Inflammatory macrophage treated with lipopolysaccharide for 1 hour (primary cell): ENCODE measurements at regions not wholly inside any gene's neighbourhood (a gene's known extent, or its start where the extent isn't known, plus 50 kb on each side); places are given as distances from the start of the nearest gene placed in this dataset.

ENCODE experiments used
- DNase-seq, 2 donors: peaks; one replicate each; pipeline ENCODE4 v3.0.0-alpha.2; 2020 to 2022

DNA sequence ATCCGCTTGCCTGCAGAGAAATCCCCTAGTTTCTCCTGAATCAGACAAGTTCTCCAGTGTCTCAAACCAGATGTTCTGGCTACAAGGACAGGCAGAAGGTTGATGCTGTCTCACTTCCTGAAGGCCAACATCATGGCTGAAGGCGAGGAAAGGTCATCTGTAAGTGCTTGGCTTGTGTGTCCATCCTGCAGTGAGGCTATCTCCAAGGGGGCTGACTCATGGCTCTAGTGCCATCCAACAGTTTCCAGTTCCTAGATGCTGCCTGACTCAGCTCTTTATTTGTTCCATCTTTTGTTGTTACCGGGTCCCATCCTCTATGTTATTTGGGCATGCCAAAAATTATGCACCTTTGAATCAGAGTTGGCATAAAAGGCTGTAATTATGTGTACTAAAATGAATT, 232.1 kb upstream of the TBX3 start:
- DNase-seq, result no peak

DNA sequence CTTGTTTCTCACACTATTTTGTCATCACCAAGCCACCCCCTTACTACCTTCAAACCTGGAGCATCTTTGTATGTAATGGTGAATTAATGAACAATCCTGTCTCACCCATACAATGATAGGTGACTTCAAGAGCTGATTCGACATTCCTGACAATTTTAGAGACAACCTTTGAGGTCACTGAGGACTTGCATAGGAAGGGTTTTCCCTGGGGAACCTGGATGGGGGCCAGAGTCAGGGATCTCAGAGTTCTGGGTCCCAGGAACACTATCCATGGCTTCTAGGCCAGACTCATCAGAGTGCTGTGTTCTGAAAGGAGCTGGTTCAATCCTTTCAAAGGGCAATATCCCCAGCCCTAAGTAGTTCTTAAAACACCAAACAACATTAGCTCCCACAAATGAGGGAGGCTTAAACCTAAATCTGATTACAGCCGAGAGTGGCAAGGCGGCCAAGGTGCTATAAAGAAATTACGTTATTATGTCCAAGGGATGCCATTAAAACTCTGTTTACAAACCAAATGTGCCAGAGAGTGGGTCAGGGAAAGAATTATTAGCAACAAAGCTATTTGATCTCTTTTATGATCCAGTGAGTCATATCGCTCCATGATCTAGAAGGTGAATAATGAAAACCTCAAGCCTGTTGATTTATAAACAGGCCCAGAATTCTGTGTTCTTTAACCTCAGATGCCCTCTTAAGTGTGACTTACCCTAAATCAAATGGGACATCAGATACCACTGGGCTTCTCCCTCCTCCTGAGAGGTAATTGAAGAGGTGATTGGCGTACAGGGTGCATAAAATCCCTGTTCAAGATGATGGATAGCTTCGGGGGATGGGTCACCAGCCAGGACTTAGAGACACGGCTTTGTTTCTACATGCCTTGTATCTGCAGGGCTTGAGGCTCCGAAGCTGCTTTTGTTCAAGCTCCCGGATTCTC, 230.2 kb upstream of the TBX3 start:
- DNase-seq, result no peak

DNA sequence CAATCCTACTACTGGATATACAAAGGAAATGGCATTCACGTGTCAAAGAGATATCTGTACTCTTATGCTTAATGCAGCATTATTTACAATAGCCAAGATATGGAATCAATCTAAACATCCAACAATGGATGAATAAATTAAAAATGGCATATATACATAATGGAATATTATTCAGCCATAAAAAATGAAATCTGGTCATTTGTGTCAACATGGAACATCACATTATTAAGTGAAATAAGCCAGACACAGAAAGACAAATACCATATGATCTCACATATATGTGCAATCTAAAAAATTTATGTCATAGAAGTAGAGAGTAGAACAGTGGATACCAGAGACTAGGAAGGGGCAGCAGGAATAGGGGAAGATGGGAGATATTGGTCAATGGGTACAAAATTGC, 228.8 kb upstream of the TBX3 start:
- no peak for DNase-seq

DNA sequence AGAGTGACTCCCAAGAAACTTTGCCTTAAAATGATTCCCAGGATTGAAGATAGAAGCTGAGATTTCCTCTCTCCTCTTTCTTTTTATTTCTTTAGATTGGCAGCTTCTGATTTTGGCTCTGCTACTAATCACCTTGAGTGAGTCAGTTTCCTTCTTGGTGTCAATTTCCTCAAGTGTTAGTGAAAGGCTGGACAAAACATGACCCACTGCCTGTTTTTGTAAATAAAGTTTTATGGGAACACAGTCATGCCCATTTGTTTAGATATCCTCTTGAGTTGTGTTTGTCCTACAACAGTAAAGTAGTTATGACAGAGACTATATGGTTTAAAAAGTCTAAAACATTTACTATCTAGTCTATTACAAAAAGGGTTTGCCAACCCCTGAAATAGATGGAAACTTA, 227.2 kb upstream of the TBX3 start:
- DNase-seq, result no peak

DNA sequence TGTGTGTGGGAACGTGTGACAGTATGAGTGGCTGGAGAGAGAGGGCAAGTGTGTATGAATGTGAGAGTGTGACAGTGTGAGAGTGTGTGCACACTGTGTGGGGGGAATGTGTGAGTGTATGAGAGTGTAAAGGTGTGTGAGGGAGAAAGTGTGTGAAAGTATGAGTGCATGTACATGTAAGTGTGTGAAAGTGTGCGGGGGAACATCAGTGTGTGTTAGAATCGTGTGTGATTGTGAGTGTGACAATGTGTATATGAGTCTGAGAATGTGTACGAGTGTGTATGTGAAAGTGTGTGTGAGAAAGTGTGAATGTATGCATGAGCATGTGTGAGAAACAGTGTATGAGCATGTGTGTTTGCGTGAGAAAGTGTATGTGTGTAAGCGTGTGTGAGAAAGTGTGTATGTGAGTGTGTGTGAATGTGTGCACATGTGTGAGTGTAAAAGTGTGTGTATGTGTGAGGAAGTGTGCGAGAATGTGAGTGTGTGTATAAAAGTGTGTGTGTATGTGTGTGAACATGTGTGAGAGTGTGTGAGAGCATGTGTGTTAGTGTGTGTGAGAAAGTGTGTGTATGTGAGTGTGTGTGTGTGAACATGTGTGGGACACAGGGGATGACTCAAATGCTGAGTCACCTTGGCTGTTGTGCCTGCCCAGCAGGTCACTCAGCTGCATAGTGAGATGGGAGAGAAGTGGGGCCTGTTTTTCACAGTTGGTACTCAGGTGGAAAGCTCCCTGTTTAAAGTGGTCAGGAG, 220.5 kb upstream of the TBX3 start:
- no peak for DNase-seq

DNA sequence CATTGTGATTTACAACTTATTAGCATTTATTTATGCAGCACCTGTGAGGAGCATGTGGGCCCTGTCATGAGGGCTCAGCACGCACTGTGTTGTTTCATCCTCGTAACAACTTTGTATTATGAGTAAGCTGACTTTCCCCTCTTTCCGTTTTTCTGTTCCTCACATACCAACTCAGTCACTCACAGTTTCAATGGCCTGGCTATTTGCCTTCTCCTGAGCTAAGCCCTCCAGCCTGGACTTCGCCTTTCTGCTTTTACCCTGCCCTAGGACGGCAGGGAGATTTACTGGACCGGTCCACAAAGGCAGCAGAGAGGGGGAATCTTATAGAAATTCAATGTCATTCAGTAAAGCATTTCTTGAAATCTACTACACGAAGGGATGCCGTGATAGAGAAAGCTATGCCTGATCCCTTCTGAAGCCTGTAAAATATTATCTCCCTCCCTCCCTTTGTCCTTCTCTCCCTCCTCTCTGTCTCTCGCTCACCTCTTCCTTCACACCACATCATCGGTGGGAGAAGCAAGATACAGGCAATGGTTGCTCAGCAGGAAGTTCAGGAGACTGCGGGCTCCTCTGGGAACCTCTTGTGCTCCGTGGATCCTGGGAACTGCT, 219.2 kb upstream of the TBX3 start:
- DNase-seq, result no peak

DNA sequence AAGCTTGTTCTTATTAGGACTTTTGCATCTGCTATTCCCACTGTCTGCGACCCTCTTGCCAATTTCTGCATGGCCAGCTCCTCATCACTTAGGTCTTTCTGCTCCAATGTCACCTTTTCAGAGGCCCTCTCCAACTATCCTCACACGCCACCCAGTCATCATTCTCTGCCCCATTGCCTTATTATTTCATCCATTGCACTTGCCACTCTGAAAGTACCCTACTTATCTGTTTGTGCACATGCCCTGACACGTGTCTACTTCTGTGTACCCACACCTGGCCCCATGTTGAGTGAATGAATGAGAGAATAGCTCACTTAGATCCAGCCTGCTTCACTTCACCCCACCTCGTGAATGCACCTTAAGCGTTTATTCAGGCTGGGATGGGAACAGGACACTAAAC, 218.7 kb upstream of the TBX3 start:
- DNase-seq, result no peak

DNA sequence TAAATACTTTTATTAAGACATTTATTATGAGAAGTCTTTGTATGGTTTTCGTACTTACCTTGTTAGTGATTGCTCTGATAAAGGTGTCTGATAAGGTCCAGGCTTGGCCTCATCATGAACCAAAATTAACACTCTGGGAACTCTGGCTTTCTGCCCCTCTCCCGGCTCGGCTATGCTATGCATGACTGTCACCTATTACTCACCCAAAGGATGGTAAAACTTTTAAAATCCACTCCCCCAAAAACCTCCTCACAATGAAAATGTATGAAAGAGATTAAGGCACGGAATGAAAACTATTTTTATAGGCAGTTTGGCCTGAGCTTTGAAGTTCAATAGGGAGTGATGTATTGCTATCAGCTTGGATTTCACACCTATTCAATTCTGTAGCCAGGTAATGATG, 217.3 kb upstream of the TBX3 start:
- DNase-seq, result no peak

DNA sequence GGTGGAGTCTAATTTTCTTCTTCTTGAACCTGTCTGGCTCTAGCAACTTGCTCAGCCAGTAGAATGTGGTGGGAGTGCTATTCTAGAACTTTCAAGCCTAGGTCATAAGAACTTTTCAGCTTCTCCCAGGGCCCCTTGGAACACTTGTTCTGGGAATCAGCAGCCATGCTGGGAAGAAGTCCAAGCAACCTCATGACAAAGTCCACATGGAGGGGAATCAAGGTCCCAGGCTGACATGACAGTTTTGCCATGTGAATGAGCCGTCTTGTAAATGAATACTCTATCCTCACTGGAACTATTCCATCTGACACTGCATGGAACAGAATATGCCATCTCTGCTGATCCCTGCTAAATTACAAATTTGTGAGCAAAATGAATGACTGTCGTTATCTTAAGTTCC, 214.2 kb upstream of the TBX3 start:
- DNase-seq, result no peak

DNA sequence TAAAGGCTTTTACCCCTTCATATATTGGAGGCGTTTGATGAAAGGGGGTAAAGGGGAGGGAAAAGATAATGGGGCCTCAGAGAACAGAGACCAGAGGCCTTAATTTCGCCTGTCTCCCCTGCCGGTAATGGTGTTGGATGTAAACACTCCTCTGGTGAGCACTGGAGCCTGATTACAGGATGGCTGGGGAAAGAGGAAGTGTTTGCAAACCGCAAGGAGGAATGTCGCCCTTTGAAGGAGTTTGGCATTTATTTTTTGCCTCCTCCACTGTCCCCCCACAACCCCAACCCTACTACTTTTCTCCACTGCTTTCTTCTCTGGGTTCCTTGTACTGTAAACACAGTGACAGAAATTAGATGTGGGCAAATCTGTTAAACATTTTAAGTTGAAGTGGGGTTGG, 211.9 kb upstream of the TBX3 start:
- DNase-seq, result no peak

DNA sequence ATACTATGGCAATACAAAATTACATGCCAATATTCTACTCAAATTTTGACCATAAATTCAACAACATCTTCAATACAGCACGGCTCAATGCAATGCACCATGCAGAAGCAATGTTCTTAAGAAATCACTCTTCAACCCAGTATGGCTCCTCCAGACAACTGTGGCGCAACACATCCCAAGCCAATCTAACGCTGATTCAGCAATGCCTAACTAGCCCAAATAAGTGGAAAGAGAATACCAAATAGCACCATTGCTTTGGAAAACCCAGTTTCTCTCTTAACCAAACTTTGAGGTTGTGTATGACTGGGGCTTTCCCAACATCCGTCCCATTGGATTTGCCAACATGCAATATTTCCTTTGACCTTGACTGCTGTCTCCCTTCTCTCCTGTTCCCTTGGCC, 211.1 kb upstream of the TBX3 start:
- no peak for DNase-seq

DNA sequence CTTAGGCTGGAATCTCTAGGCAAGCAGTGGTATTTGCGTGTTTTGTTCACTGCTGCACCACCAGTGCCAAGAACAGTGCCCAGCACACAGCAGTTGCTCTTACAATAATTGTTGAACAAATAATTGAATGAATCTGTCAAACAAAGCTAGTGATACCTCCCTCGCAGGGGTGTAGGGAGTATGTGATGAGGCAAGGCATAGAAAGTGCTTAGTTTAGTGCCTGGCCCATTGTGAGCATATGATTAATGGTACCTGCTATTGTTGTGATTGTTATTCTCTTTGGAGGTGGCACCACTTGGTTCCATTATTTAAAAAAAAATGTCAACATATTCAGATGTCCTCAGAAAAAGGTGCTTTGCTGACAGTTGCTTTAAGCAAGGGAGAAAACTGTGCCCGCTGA, 210.1 kb upstream of the TBX3 start:
- no peak for DNase-seq

DNA sequence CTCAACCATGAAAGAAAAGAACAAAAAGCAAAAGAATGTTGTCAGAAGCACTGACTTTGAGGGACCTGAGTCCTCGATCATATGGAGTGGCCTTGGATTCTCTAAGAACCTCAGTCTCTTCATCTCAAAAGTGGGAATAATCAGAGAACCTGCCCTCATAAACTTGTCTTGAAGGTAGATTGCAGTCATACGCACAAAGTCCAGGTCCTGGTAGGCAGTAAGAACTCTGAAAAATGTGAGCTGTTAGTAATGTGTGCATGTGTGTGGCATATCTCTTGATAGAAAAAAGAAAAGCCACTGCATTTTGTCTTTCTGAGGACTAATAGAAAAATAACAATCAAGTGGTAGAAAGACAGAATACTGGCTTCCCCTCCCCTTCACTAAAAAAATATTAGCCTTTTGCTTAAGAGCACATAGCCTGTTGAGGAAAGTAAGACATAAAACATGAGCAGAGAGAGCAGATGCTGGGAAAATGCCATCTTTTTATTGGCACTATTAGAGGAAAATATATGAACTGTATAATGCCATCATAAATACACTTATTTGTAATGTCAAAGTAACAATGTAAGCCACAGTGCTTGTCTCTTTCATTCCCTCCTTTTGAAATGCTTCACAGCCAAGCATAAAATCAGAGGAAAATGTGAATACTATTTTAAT, 205.1 kb upstream of the TBX3 start:
- no peak for DNase-seq

DNA sequence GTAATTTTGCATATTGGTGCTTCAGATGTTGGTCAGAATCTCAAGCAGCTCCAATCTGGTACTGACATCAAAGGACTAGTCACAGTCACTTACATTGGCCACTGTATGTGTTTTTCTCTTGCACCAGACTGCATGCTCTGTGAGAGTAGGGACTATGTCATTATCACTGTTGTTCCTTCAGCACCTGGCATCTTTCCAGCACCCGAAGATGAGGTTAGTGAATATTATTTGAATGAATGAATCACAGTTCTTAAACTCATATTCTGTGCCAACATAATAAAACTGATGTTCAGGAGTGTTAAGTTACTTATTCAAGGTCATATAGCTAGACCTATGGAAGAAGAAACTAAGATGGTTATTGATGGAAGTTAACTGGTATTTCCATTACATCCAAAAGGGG, 204.5 kb upstream of the TBX3 start:
- DNase-seq, result no peak

DNA sequence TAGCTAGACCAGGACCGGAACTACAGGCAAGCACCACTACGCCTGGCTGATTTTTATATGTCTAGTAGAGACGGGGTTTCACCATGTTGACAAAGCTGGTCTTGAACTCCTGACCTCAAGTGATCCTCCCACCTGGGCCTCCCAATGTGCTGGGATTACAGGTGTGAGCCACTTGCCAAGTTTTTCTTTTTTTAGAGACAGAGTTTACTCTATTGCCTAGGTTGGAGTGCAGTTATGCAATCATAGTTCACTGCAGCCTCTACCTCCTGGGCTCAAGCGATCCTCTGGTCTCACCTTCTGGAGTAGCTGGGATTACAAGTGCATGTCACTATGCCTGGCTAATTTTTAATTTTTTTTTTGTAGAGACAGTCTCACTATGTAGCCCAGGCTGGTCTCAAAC, 201.5 kb upstream of the TBX3 start:
- DNase-seq, result no peak

DNA sequence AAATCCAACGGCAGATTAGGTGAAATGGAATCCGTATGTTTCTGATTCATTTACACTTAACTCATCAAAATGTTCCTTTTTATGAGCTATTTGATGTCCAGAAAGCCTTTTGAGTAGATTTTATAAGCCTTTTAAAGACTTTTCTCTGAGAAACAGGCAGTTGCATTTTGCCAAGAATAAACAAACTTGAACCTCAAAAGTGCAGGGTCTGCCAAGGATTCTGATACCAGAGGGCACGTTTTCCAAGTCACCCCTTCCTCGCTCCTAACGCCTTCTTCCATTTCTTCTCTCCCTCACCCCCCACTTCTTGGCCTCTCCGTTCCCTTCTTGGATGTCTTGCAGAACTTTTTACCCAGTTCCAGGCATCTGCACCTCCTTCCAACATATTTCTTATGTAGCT, 200.6 kb upstream of the TBX3 start:
- no peak for DNase-seq

DNA sequence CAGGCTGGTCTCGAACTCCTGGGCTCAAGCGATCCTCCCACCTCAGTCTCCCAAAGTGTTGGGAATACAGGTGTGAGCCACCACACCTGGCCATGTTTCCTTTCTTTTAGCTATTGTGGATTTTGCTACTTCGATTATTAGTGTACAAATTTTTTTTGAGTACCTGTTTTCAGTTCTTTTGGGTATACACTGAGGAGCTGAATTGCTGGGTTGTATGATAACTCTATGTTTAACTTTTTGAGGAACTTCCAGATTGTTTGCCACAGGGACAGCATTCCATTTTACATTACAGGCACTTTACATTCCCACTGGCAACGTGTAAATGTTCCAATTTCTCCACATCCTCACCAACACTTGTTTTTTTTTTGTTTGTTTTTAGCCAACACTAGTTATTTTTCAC, 198.1 kb upstream of the TBX3 start:
- DNase-seq, result no peak

DNA sequence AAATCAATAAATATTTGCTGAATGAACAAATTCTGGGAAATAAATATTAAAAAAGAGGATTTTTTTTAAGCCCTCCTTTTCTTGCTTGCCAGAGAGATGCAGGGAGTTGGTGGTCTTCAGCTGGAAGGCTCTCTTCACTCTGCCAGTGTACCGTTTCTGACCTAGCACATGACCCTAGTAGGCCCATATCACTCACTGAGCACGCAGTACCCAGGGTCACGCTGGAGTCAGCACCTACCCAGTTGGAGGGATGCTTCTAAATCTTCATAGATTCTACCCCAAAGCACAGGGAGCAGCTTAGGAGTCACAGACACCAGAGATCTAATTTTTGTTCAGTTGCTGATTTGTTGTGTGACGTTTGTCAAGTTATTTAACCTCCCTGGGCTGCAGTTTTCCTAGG, 195.4 kb upstream of the TBX3 start:
- no peak for DNase-seq

DNA sequence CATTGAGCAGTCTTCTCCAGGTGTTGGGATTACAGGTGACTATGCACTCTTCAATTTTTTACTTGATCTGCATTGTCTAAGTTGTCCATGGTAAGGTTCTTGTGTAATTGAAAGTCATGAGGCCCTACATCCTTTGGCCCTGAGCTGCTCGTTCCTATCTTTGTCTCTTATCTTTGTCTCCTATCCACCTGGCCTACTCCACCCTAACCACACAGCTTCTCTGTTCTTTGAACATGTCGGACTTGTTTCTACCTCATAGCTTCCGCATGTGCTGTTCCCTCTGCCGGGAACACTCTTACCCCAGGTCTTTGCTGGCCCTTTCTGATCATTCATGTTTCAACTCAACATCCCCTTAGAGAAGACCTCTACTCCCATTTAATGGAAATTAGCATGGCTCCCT, 194.8 kb upstream of the TBX3 start:
- DNase-seq, result no peak

DNA sequence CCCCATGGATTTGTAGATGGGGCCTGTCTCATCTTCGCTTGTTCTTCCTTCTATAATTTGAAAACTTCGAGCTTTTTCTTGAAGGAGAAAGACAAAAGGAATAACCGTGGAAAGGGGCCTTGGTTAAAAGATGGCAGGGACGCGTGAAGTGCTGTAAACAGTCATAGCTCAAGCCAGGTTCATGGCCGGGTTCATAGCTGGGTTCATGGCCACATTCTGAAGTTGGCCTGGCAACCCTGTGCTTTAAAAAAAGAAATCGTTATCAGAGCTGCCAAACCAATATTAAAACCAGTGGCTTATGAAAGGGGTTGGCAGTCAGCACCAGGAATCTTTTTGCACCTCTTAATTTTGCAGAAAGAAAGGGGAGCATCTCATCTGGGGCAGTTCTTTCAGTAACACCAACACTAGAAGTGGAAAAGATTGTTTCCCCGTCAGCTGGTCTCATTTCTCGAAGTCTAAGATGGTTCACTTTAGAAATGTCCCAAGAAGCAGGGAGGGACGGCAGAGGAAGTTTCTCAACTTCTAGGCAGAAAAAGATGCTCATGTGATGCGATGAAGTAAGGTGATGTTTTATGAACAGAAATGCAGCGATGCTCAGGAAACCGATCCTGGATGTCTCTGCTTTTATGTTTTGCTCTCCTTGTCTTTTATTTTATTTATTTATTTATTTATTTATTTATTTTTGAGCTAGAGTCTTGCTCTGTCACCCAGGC, 193.1 kb upstream of the TBX3 start:
- DNase-seq, result no peak

DNA sequence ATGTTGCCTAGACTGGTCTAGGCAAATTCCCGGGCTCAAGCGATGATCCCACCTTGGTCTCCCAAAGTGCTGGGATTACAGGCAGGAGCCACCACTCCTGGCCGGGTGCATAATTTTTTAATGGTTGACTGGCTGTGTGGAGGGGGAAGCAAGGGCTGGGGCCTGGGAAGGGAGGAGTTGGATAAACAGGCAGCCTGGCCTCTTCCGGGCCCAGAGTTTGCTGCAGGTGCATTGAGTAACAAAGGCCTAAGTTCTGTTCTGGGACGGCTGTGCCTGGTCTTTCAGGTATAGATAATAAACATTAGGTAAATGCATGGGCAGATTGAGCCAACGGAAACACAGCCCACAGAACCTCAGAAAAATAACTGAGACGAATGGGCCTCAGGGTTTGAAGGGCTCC, 191.3 kb upstream of the TBX3 start:
- no peak for DNase-seq

DNA sequence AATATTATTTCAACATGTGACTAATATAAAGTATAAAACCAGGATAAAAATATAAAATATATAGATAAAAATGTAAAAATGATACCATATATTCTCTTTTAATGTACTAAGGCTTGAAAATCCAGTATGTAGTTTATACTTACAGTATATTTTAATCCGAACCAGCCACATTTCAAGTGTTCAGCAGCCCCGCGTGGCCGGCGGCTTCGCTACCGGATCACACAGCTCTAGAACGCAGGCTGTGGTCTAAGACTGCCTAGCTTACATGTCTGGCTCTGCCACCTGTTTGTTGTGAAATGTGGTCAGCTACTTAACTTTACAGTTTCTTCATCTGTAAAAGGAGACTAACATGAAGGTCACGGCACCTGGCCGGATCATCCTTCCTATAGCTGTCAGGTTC, 189.7 kb upstream of the TBX3 start:
- no peak for DNase-seq
